Umbilical cord (tissue), 1 donor: ENCODE measurements at regions not wholly inside any gene's neighbourhood (a gene's known extent, or its start where the extent isn't known, plus 50 kb on each side); places are given as distances from the start of the nearest gene placed in this dataset.

Source experiments
- DNase-seq: peaks from one replicate; pipeline ENCODE4 v3.0.0-alpha.2; 2015; ENCODE audit warnings: low spot score

DNA sequence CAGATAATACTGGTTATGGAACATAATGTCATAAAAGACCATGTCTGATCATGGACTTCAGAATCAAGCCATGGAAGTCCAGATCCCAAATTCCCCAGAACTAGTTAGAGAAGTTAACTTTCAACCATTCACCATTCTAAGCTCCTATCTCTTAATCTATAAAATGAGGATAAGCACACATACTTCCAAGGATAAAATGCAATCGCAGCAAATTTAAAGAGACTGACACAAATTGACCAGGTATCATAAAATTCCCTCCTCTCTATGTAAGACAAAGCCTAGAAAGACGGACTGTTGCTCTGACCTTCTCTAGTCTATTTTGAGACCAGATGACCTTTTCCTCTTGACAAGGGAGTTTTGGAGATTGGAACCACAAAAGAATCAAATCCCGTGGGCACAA is 426.7 kb downstream of the PLPP3 start:
- DNase-seq = no peak

- no peak for DNase-seq
Observed at GRCh38 chr1:56151402-56151801, 428.0 kb downstream of the PLPP3 start.

GRCh38 chr1:56150441-56151215 is 428.7 kb downstream of the PLPP3 start:
- no peak for DNase-seq

GRCh38 chr1:56149761-56150160 is 429.6 kb downstream of the PLPP3 start:
- DNase-seq = no peak

GRCh38 chr1:56148326-56149193 is 430.8 kb downstream of the PLPP3 start:
- DNase-seq = peak; percentile 26

DNA sequence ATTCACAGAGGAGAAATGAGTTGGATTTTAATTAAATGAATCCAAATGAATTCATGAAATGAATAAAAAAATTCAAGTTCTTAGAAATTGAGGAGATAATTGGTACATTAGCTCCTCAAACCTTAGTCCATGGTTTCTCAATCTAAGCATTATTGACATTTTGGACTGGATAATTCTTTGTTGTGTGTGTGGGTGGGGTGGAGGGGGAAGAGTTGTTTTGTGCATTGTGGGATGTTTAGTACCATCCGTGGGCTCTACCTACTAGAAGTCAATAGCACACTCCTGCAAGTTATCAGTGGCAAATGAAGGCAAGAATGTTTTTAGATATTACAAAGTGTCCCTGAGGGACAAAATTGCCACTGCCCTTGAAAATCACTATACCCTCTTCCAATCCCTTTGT is 431.9 kb downstream of the PLPP3 start:
- no peak for DNase-seq

DNA sequence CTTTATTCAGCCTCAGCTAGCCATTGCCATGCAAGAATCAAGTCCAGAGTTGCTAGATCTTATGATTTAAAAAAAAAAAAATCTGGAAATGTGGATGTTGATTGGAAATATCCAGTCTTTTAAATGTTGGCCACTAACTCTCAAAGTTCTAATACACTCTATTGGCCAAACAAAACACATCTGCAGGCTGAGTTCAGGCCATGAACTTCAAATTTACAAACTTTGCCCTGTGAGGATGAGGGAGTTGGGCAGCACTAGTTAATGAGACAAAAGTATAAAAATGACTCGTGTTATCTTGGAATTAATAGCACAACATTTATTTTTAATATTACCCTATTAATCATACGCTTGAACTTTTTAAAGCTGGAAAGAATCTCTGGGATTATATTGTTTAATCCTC is 432.3 kb downstream of the PLPP3 start:
- DNase-seq = no peak

GRCh38 chr1:56146449-56146848 is 432.9 kb downstream of the PLPP3 start:
- peak; percentile 80 for DNase-seq

- DNase-seq = no peak
Observed at GRCh38 chr1:56145581-56145980, 433.8 kb downstream of the PLPP3 start.

GRCh38 chr1:56142301-56142700 is 437.1 kb downstream of the PLPP3 start:
- no peak for DNase-seq

DNA sequence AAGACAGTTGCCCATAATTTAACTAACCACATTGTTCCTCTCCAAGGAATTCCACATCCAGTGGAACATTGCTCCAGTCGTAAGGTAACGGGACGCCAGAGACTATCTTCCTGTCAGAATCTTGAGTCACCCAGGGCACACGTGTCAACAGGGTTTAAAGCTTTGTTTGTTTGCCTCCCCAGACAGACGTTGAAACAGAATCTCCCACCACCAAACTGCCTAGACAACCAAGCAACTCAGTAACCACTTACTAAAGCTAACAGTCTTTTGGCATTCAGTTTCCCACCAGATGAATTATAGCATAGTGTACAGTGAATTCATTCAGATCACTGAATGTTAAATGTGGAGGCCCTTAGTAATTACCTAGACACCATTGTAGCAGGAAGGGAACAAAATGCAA is 439.5 kb downstream of the PLPP3 start:
- no peak for DNase-seq

DNA sequence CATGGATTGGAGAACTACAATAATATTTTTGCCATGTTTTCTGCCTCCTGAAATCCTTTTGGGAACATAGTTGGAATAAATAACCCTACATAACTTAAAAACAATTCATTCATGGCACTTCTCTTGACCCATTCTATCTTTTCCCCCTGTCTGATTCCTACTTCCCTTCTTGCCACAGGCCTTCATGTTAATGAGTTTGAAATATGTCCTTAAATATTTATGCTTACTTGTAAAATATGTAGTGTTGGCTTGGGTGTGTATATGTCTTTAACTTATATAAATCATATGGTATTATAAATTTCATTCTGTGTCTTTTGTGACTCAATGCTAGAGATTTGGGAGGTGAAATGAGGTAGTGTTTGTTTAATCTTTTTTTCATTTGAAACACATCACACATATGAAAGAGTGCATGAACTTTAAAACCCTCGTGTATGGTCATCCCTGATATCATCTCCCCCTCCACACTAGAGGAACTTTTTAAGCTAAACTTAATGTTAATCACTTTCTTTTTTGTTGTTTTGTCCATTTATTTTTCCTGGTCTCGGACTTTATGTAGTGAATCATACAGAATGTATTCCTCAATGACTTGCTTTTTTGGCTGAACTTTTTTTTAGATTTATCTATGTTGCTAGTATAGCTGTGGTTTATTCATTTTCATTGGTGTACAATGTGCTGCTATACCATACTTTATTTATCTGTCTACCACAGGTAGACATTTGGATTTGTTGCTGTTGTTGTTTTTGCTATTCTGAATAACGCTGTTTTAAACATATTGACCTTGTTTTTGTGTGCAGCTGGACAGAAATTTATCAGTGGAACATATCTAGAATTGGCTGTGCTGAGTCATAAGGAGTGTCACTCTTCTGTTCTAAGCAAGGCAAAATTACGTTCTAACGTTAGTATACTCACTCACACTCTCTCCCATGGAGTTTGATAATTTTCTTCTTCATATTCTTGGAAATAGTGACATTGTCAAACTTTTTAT is 441.6 kb downstream of the PLPP3 start:
- no peak for DNase-seq

- DNase-seq = no peak
Observed at GRCh38 chr1:56137090-56137489, 442.3 kb downstream of the PLPP3 start.

- DNase-seq = no peak
Observed at GRCh38 chr1:56135864-56136147, 443.6 kb downstream of the PLPP3 start.

DNA sequence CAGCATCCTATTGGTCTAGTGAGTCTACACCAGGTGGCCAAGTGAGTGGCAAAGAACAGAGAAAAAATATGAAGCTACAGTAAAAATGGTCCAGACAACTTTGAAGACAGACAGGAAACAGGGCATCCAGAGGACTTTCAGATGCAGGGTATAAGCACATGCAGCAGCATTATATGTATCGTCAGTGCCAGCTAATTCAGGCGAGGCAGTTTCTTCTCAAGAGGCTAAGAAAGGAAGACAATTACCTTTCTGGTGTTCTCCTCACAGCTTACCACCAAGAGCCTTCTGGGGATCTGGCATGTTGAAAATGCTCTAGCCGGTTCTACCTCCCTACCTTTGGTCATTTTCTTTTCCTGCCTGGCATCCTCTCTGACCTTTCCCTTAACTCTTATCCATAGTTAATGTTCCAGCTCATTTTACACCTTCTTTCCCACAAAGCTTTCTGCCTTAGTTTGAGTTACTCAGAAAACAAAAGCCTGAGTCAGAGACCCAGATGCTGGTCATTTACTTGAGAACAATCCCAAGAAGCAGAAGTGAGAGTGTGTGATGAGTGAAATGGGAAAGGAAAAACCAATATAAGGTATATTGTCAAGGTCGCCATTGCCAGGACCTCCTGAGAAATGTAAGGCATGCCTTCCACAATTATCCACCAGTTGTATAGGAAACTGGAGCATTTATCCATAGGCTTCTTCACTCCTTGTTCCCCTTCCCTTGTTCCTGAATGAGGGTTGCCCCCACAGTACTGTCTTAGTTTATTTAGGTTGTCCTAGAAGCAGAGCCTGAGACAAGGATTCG is 444.1 kb downstream of the PLPP3 start:
- no peak for DNase-seq

- DNase-seq = no peak
Observed at GRCh38 chr1:56133522-56134472, 445.6 kb downstream of the PLPP3 start.

DNA sequence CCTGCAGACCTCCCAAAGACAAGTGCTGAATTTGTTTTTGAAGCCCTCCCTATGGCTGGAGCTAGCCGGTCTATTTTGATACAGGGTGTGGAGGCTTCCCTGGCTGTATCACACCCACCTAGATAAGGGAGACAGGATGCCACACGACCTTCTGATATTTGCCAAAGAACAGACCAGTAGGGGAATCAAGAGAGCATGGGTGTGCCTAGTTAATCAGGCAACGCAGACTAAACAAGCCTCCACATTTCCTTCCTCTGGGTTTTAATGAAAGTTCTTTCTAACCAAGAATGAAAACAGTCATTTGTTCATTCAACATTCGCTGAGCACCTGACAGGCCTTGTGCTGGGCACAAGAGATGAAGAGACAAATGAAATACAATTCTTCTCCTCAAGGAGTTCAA is 446.8 kb downstream of the PLPP3 start:
- DNase-seq = no peak

DNA sequence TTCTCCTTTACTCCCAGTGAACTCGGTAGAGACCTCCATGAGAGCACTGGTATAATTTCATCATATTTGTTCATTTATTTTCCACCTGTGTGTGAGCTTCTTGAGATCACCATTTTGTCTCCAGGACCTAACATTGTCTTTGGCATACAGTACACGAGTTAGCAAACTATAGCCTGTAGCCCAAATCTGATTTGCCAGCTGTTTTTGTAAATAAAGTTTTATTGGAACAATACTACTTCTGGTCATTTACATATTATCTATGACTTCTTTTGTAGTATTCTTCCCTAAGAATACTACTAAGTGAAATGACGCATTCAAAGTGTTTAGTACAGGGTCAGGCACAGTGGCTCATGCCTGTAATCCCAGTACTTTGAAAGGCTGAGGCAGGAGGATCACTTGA is 449.5 kb downstream of the PLPP3 start:
- DNase-seq = no peak

GRCh38 chr1:56125316-56125715 is 454.0 kb downstream of the PLPP3 start:
- DNase-seq = no peak

DNA sequence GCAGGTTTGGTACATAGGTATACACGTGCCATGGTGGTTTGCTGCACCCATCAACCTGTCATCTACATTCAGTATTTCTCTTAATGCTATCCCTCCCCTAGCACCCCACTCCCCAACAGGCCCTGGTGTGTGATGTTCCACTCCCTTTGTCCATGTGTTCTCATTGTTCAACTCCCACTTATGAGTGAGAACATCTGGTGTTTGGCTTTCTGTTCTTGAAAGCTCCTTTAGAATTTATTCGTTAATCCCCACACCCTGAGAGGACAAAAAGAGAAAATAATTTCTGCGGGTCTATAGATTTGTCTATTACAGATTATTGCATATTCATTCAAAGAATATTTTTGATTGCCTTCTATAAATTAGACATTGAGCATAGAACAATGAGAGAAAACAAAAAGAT is 455.5 kb downstream of the PLPP3 start:
- no peak for DNase-seq
